Astrocyte (in vitro differentiated cells and primary cell): ENCODE measurements at regions not wholly inside any gene's neighbourhood (a gene's known extent, or its start where the extent isn't known, plus 50 kb on each side); places are given as distances from the start of the nearest gene placed in this dataset.

Source experiments
- DNase-seq: peaks from one replicate; pipeline ENCODE4 v3.0.0-alpha.2; 2010; ENCODE audit warnings: low read depth
- FAIRE-seq: peaks from 2 replicates; lab custom pipeline; 2011; peaks lifted over from hg19 to GRCh38; lab: Jason Lieb, UNC
- H2AFZ ChIP-seq: 2 replicates; pipeline ENCODE4 v1.6.0; 2012; ENCODE audit warnings: low read depth, low read length, inconsistent platforms
- H3K27ac ChIP-seq: 2 replicates; pipeline ENCODE4 v1.5.1; 2011; ENCODE audit warnings: low read depth, low read length, inconsistent platforms
- H3K27me3 ChIP-seq: 2 replicates; pipeline ENCODE4 v1.6.0; 2011; ENCODE audit warnings: low read length, inconsistent platforms; ENCODE audit not compliant: insufficient read depth
- H3K36me3 ChIP-seq: 2 replicates; pipeline ENCODE4 v1.5.1; 2011; ENCODE audit warnings: low read length, inconsistent platforms; ENCODE audit not compliant: insufficient read depth
- H3K4me1 ChIP-seq: 2 replicates; pipeline ENCODE4 v1.5.1; 2011; ENCODE audit warnings: low read length, inconsistent platforms; ENCODE audit not compliant: insufficient read depth
- H3K4me2 ChIP-seq: 2 replicates; pipeline ENCODE4 v1.6.0; 2012; ENCODE audit warnings: low read length, inconsistent platforms
- H3K4me3 ChIP-seq: 2 replicates; pipeline ENCODE4 v1.5.1; 2011; ENCODE audit warnings: low read depth, mild to moderate bottlenecking, low read length, inconsistent platforms; ENCODE audit not compliant: insufficient read depth
- H3K79me2 ChIP-seq: 2 replicates; pipeline ENCODE4 v1.6.0; 2012; ENCODE audit warnings: mild to moderate bottlenecking, low read length, inconsistent platforms; ENCODE audit not compliant: insufficient read depth
- H3K9ac ChIP-seq: 2 replicates; pipeline ENCODE4 v1.6.0; 2012; ENCODE audit warnings: mild to moderate bottlenecking, low read length, inconsistent platforms
- H3K9me3 ChIP-seq: 2 replicates; pipeline ENCODE4 v1.5.1; 2012; ENCODE audit warnings: low read depth, mild to moderate bottlenecking, low read length, inconsistent platforms; ENCODE audit not compliant: insufficient read depth
- H4K20me1 ChIP-seq: 2 replicates; pipeline ENCODE4 v1.6.0; 2012; ENCODE audit warnings: low read length, inconsistent platforms; ENCODE audit not compliant: insufficient read depth
- H3K27ac Mint-ChIP-seq: one replicate; pipeline ENCODE4 v1.8.0; 2021; ENCODE audit warnings: mild to moderate bottlenecking, mixed read lengths; ENCODE audit not compliant: unreplicated experiment
- H3K27me3 Mint-ChIP-seq: one replicate; pipeline ENCODE4 v1.8.0; 2021; ENCODE audit warnings: low read depth, mixed read lengths; ENCODE audit not compliant: unreplicated experiment
- H3K36me3 Mint-ChIP-seq: one replicate; pipeline ENCODE4 v1.8.0; 2021; ENCODE audit warnings: low read depth, mixed read lengths; ENCODE audit not compliant: unreplicated experiment
- H3K4me1 Mint-ChIP-seq: one replicate; pipeline ENCODE4 v1.8.0; 2021; ENCODE audit warnings: low read depth, mixed read lengths; ENCODE audit not compliant: unreplicated experiment
- H3K4me3 Mint-ChIP-seq: one replicate; pipeline ENCODE4 v1.8.0; 2021; ENCODE audit warnings: mild to moderate bottlenecking, moderate library complexity, mixed read lengths; ENCODE audit not compliant: unreplicated experiment
- H3K9me3 Mint-ChIP-seq: one replicate; pipeline ENCODE4 v1.8.0; 2021; ENCODE audit warnings: mild to moderate bottlenecking, mixed read lengths; ENCODE audit not compliant: unreplicated experiment
- EZH2 ChIP-seq: IDR thresholded peaks from 2 replicates; pipeline ENCODE4 v1.6.1; 2012; ENCODE audit warnings: mild to moderate bottlenecking, low read length, inconsistent platforms; ENCODE audit not compliant: insufficient read depth
- TF ChIP-seq, protein P1 (sequence below): IDR thresholded peaks from 2 replicates; pipeline ENCODE4 v1.5.1; 2011; ENCODE audit warnings: low read depth, mild to moderate bottlenecking, inconsistent platforms, low read length, moderate library complexity; ENCODE audit not compliant: insufficient read depth

DNA sequence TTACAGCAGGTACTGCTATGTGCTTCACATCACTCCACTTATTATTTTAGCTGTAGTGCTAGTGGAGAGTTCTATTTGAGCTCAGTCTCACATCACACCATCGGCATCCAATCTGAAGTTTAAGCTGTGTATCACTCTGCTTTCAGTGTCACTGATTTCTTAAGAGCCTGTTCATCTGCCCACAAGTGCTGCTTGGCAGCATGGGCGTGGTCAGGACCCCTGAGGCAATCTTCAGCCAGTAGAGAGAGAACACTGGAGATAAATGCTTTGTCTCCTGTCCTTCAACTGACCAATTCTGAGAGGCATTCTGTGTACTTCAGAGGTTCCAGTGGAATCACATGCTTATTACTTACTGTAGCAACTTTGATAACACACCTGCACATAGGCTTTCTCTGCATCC lies 728.8 kb downstream of the RPS29 start:
- H3K79me2 ChIP-seq: no peaks in the 10 kb centered on the region
- Mint-ChIP-seq H3K27me3 (peaks cover 2% of the 10 kb centered on the region), H3K27ac (no peak overlapping the region), H3K36me3 (no peaks in the 10 kb centered on the region), H3K9me3 (no peaks in the 10 kb centered on the region), H3K4me1 (no peaks in the 10 kb centered on the region), H3K4me3 (no peak overlapping the region)
- H3K9me3 ChIP-seq: no peaks in the 10 kb centered on the region
- H3K9ac ChIP-seq: no peak overlapping the region
- H3K27me3 ChIP-seq: no peaks in the 10 kb centered on the region
- H3K36me3 ChIP-seq: no peaks in the 10 kb centered on the region
- DNase-seq (no peak), FAIRE-seq (no peak)
- no peaks in the 10 kb centered on the region for H4K20me1 ChIP-seq
- no peak overlapping the region for H3K4me3 ChIP-seq
- no peak overlapping the region for H3K4me2 ChIP-seq
- TF ChIP-seq, protein P1, sequence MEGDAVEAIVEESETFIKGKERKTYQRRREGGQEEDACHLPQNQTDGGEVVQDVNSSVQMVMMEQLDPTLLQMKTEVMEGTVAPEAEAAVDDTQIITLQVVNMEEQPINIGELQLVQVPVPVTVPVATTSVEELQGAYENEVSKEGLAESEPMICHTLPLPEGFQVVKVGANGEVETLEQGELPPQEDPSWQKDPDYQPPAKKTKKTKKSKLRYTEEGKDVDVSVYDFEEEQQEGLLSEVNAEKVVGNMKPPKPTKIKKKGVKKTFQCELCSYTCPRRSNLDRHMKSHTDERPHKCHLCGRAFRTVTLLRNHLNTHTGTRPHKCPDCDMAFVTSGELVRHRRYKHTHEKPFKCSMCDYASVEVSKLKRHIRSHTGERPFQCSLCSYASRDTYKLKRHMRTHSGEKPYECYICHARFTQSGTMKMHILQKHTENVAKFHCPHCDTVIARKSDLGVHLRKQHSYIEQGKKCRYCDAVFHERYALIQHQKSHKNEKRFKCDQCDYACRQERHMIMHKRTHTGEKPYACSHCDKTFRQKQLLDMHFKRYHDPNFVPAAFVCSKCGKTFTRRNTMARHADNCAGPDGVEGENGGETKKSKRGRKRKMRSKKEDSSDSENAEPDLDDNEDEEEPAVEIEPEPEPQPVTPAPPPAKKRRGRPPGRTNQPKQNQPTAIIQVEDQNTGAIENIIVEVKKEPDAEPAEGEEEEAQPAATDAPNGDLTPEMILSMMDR: no peak
- no peak for TF ChIP-seq EZH2
- no peaks in the 10 kb centered on the region for H3K4me1 ChIP-seq
- H3K27ac ChIP-seq: no peak overlapping the region
- no peak overlapping the region for H2AFZ ChIP-seq

DNA sequence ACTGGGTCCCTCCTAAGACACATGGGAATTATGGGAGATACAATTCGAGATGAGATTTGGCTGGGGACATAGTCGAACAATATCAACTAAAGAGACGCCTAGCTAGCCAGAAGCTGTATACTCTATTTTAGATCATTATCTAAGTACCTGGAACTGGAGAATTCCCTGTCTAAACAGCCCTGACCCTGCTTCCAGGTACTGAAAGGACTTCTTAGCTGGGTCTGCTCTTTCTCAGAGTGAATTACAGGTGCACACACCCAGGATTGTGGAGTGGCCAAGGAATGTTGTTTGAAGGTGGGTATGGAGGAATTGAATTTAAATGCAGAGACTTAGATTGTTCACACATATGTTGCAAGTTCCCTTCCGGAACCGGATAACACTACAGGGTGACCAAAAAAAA lies 733.0 kb downstream of the RPS29 start:
- H3K9me3 ChIP-seq: no peaks in the 10 kb centered on the region
- FAIRE-seq: no peak

DNA sequence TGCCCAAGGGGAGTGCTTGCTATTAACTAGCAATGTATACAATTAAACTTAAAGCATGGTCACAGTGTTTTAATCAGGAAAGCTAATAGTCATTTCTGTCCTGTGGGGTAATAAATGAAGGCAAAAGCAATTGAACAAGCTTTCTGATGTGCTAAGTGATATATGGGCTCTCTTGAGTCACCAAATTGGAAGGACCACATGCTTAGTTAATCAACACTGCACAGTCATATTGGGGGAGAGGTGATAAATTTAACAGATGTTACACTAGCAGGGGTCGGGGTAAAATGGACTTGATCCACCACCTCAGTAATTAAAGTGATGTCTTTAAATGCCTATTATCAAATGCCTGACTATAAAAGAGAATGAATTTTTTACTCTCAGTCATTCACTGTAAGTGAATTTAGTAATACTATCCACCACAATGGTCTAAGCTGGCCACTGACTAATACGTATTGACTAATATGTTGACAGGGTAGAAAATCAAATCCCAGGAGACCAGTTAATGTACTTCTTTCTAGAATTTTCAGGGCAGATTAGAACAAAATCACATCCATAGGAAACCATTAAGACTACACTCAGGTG lies 736.3 kb downstream of the RPS29 start:
- Mint-ChIP-seq H3K4me1 (no peaks in the 10 kb centered on the region), H3K27ac (no peak overlapping the region), H3K36me3 (no peaks in the 10 kb centered on the region), H3K9me3 (no peaks in the 10 kb centered on the region), H3K27me3 (no peaks in the 10 kb centered on the region), H3K4me3 (no peak overlapping the region)
- no peaks in the 10 kb centered on the region for H3K4me1 ChIP-seq
- no peak overlapping the region for H3K9ac ChIP-seq
- no peaks in the 10 kb centered on the region for H3K27me3 ChIP-seq
- H3K9me3 ChIP-seq: no peaks in the 10 kb centered on the region
- H2AFZ ChIP-seq: no peak overlapping the region
- H4K20me1 ChIP-seq: no peaks in the 10 kb centered on the region
- no peak overlapping the region for H3K4me3 ChIP-seq
- DNase-seq: no peak
- TF ChIP-seq EZH2: no peak
- TF ChIP-seq, protein P1: no peak
- H3K79me2 ChIP-seq: no peaks in the 10 kb centered on the region
- no peak for FAIRE-seq
- no peak overlapping the region for H3K27ac ChIP-seq
- H3K36me3 ChIP-seq: no peaks in the 10 kb centered on the region
- no peak overlapping the region for H3K4me2 ChIP-seq

More for the DNA sequence above, 733.0 kb downstream of the RPS29 start:
- DNase-seq: no peak
- Mint-ChIP-seq H3K36me3 (no peaks in the 10 kb centered on the region), H3K27me3 (peaks cover 2% of the 10 kb centered on the region), H3K4me3 (no peak overlapping the region), H3K9me3 (no peaks in the 10 kb centered on the region), H3K4me1 (no peaks in the 10 kb centered on the region), H3K27ac (no peak overlapping the region)
- Histone ChIP-seq H3K79me2 (no peaks in the 10 kb centered on the region), H3K27ac (no peak overlapping the region), H3K4me1 (no peaks in the 10 kb centered on the region), H3K4me3 (no peak overlapping the region), H3K4me2 (no peak overlapping the region), H4K20me1 (no peaks in the 10 kb centered on the region), H3K36me3 (no peaks in the 10 kb centered on the region), H2AFZ (no peak overlapping the region), H3K27me3 (no peaks in the 10 kb centered on the region), H3K9ac (no peak overlapping the region)
- TF ChIP-seq EZH2: no peak
- TF ChIP-seq, protein P1: no peak
